ENCODE measurements at regions not wholly inside any gene's neighbourhood (a gene's known extent, or its start where the extent isn't known, plus 50 kb on each side); places are given as distances from the start of the nearest gene placed in this dataset.

DNA sequence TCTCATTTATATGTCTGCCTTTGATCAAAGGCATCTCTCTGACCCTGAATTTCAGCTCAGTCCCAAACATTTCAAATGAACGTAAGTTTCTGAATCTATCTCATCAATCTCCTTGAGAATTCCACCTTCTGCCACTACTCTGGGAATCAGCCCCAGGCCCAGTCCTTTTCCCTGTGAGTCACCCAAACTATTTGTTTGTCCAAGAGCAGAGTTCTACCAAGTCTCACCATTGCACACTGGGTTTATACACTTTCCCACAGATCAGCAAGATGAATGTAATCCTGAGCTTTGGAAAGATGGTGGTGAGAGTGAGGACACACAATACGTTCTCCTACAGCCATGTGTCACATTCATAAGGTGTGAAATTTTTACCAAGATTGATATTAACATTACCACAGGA lies 251.3 kb upstream of the VWC2 start:
- TF ChIP-seq, protein P1, sequence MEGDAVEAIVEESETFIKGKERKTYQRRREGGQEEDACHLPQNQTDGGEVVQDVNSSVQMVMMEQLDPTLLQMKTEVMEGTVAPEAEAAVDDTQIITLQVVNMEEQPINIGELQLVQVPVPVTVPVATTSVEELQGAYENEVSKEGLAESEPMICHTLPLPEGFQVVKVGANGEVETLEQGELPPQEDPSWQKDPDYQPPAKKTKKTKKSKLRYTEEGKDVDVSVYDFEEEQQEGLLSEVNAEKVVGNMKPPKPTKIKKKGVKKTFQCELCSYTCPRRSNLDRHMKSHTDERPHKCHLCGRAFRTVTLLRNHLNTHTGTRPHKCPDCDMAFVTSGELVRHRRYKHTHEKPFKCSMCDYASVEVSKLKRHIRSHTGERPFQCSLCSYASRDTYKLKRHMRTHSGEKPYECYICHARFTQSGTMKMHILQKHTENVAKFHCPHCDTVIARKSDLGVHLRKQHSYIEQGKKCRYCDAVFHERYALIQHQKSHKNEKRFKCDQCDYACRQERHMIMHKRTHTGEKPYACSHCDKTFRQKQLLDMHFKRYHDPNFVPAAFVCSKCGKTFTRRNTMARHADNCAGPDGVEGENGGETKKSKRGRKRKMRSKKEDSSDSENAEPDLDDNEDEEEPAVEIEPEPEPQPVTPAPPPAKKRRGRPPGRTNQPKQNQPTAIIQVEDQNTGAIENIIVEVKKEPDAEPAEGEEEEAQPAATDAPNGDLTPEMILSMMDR (IDR thresholded peaks at IDR 0.05) = no peak
- TF ChIP-seq ZFX (IDR thresholded peaks at IDR 0.05; ENCODE audit: borderline replicate concordance) = no peak

Measured in 22Rv1 (cell line).